Cardiac muscle cell (in vitro differentiated cells and primary cell): ENCODE measurements at regions not wholly inside any gene's neighbourhood (a gene's known extent, or its start where the extent isn't known, plus 50 kb on each side); places are given as distances from the start of the nearest gene placed in this dataset.
"Not testable (repeated sequence)": the region's sequence is repeated elsewhere in the genome, so short reads cannot be mapped to it uniquely, and the experiment has no call there.

Source experiments
- DNase-seq, 2 donors: peaks; one replicate each; pipeline versions ENCODE4 v3.0.0 to v3.0.0-alpha.2; 2010 to 2017; ENCODE audit warnings: low read depth in 1 of 2, low spot score in 1 of 2
- H3K27ac ChIP-seq: fragments of 200-600 bp; sonication (generic); 2 replicates; pipeline ENCODE4 v1.5.1; 2016
- H3K27me3 ChIP-seq: fragments of 200-600 bp; sonication (generic); 2 replicates; pipeline ENCODE4 v1.6.0; 2016; ENCODE audit warnings: control low read depth
- H3K36me3 ChIP-seq: fragments of 200-600 bp; sonication (generic); 2 replicates; pipeline ENCODE4 v1.5.1; 2016; ENCODE audit warnings: control low read depth
- H3K4me1 ChIP-seq: fragments of 200-600 bp; sonication (generic); 2 replicates; pipeline ENCODE4 v1.8.1; 2017; ENCODE audit warnings: low read depth, mild to moderate bottlenecking, mixed run types
- H3K4me3 ChIP-seq: fragments of 200-600 bp; sonication (generic); 2 replicates; pipeline ENCODE4 v1.5.1; 2016; ENCODE audit warnings: mild to moderate bottlenecking
- H3K9me3 ChIP-seq: fragments of 200-600 bp; sonication (generic); 2 replicates; pipeline ENCODE4 v1.5.1; 2017; ENCODE audit warnings: low read depth, mild to moderate bottlenecking, control low read depth
- TF ChIP-seq, protein P1 (sequence below): IDR thresholded peaks from 2 replicates; pipeline ENCODE4 v1.5.1; 2012; ENCODE audit warnings: low read depth, mild to moderate bottlenecking, low read length

DNA sequence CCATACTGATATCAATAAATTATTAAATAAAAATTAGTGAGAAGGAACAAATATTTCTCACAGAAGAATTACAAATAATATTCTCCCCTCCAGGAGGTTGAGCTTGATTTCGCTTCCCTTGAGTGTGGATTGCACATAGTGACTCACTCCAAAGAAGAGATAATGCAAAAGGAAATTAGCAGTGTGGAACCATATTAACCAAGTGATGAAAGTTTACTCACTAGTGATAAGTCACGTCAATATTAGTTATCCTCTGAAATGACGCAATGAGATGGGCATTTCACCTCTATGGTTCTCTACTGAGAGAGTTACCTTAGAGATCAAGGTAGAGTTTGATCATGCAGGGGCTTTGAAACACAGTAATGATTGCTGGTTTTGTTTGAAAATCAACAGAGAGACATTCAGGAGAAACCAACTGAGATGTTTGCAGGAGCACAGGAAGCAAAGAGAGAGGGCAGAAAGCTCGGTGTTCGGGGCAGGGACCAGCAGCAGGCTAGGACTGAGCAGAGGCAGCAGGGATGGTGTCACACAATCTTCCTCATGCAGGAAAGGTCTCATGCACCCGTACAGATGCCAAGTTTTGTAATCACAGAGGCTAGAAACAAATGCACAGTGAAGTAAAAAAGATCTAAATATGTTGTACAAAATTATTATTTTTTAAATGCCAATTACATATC, 634.5 kb downstream of the QKI start:
- Histone ChIP-seq H3K4me1 (no peaks in the 10 kb centered on the region), H3K4me3 (no peak overlapping the region), H3K36me3 (no peaks in the 10 kb centered on the region), H3K27ac (no peak overlapping the region), H3K27me3 (no peaks in the 10 kb centered on the region), H3K9me3 (no peaks in the 10 kb centered on the region)
- DNase-seq, result peak in 1 of 2 donors; percentile 68
- TF ChIP-seq, protein P1, sequence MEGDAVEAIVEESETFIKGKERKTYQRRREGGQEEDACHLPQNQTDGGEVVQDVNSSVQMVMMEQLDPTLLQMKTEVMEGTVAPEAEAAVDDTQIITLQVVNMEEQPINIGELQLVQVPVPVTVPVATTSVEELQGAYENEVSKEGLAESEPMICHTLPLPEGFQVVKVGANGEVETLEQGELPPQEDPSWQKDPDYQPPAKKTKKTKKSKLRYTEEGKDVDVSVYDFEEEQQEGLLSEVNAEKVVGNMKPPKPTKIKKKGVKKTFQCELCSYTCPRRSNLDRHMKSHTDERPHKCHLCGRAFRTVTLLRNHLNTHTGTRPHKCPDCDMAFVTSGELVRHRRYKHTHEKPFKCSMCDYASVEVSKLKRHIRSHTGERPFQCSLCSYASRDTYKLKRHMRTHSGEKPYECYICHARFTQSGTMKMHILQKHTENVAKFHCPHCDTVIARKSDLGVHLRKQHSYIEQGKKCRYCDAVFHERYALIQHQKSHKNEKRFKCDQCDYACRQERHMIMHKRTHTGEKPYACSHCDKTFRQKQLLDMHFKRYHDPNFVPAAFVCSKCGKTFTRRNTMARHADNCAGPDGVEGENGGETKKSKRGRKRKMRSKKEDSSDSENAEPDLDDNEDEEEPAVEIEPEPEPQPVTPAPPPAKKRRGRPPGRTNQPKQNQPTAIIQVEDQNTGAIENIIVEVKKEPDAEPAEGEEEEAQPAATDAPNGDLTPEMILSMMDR, result no peak

DNA sequence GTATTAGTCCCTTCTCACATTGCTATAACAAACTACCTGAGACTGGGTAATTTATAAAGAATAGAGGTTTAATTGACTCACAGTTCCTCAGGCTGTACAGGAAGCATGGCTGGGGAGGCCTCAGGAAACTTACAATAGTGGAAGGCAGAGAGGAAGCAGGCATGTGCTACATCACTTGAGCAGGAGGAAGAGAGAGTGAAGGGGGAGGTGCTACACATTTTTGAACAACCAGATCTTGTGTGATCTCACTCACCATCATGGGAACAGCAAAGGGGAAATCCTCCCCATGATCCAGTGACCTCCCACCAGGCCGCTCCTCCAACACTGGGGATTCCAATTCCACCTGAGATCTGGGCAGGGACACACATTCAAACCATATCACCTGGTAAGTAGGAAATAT, 630.6 kb downstream of the QKI start:
- TF ChIP-seq, protein P1, result no peak
- no peak for DNase-seq
- Histone ChIP-seq H3K27me3 (no peaks in the 10 kb centered on the region), H3K36me3 (no peaks in the 10 kb centered on the region), H3K4me3 (no peak overlapping the region), H3K27ac (no peak overlapping the region), H3K9me3 (no peaks in the 10 kb centered on the region), H3K4me1 (no peaks in the 10 kb centered on the region)

DNA sequence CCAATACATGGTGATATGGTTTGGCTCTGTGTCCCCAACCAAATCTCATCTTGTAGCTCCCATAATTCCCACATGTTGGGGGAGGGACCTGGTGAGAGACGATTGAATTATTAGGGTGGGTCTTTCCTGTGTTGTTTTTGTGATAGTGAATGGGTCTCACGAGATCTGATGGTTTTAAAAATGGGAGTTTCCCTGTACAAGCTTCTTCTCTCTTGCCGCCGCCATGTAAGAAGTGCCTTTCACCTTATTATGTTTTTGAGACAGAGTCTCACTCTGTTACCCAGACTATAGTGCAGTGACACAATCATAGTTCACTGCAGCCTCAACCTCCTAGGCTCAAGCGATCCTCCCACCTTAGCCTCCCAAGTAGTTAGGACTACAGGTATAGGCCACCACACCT, 629.1 kb downstream of the QKI start:
- H3K4me1 ChIP-seq, H3K27me3 ChIP-seq, H3K4me3 ChIP-seq, H3K36me3 ChIP-seq, H3K9me3 ChIP-seq, H3K27ac ChIP-seq, DNase-seq: not testable (repeated sequence)

DNA sequence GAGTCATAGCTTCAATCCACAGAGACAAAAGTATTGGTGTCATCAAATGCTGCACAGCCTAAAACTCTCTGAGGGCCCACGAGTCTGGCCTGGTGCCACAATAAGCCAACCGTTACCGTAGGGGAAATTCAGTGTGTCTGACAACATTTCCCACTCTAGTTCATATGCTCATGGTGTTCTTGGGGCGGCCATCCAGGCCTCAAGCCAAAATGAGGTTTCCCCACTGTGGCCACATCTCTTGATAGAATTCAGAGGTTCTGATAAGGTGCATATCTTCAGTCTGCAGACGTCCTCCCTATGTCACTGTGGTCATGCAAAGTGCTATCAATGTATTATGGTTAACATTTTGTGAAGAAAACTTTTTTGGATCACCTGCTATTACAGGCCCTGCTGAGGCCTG, 627.7 kb downstream of the QKI start:
- Histone ChIP-seq H3K4me3 (no peak overlapping the region), H3K27ac (no peak overlapping the region), H3K4me1 (no peaks in the 10 kb centered on the region), H3K36me3 (no peaks in the 10 kb centered on the region), H3K9me3 (no peaks in the 10 kb centered on the region), H3K27me3 (no peaks in the 10 kb centered on the region)
- DNase-seq, result peak in 1 of 2 donors; percentile 57
- TF ChIP-seq, protein P1, result no peak

GRCh38 chr6:164040994-164041393, 626.5 kb downstream of the QKI start:
- H3K4me3 ChIP-seq, result no peak overlapping the region
- H3K27me3 ChIP-seq, result no peaks in the 10 kb centered on the region
- no peaks in the 10 kb centered on the region for H3K36me3 ChIP-seq
- H3K27ac ChIP-seq, result no peak overlapping the region
- TF ChIP-seq, protein P1, result no peak
- H3K4me1 ChIP-seq, result no peaks in the 10 kb centered on the region
- DNase-seq, result no peak
- no peaks in the 10 kb centered on the region for H3K9me3 ChIP-seq

GRCh38 chr6:164039954-164040375, 625.4 kb downstream of the QKI start:
- H3K9me3 ChIP-seq, result no peaks in the 10 kb centered on the region
- no peaks in the 10 kb centered on the region for H3K4me1 ChIP-seq
- peak in 1 of 2 donors; percentile 8 for DNase-seq
- H3K36me3 ChIP-seq, result no peaks in the 10 kb centered on the region
- TF ChIP-seq, protein P1, result no peak
- H3K4me3 ChIP-seq, result no peak overlapping the region
- H3K27me3 ChIP-seq, result no peaks in the 10 kb centered on the region
- no peak overlapping the region for H3K27ac ChIP-seq
